Liver (tissue), 7 donors: ENCODE measurements at regions not wholly inside any gene's neighbourhood (a gene's known extent, or its start where the extent isn't known, plus 50 kb on each side); places are given as distances from the start of the nearest gene placed in this dataset.

ENCODE experiments used
- DNase-seq: peaks from one replicate; pipeline ENCODE4 v3.0.0-alpha.2; 2017; ENCODE audit warnings: low spot score
- H3K27ac ChIP-seq, 2 donors: one replicate each; pipeline ENCODE4 v1.7.0; 2013; ENCODE audit warnings: inconsistent platforms in 2 of 2, low read length in 2 of 2, control low read depth in 1 of 2, low read depth in 1 of 2, mild to moderate bottlenecking in 1 of 2
- H3K27me3 ChIP-seq, 4 donors: one replicate each; pipeline versions ENCODE4 v1.6.1 to v1.7.0; 2013; ENCODE audit warnings: low read length in 3 of 4, inconsistent platforms in 1 of 4, mild to moderate bottlenecking in 1 of 4, moderate library complexity in 1 of 4; ENCODE audit not compliant: control insufficient read depth in 4 of 4, insufficient read depth in 4 of 4
- H3K36me3 ChIP-seq, 4 donors: one replicate each; pipeline versions ENCODE4 v1.6.1 to v1.7.0; 2013; ENCODE audit warnings: low read length in 3 of 4, mild to moderate bottlenecking in 3 of 4, low read depth in 1 of 4, moderate library complexity in 1 of 4; ENCODE audit not compliant: control insufficient read depth in 4 of 4, insufficient read depth in 3 of 4
- H3K4me1 ChIP-seq, 4 donors: one replicate each; pipeline versions ENCODE4 v1.6.1 to v1.7.0; 2013; ENCODE audit warnings: low read length in 3 of 4, mild to moderate bottlenecking in 3 of 4, moderate library complexity in 1 of 4; ENCODE audit not compliant: control insufficient read depth in 4 of 4, insufficient read depth in 4 of 4
- H3K4me3 ChIP-seq, 3 donors: one replicate each; pipeline versions ENCODE4 v1.6.1 to v1.7.0; 2013; ENCODE audit warnings: low read length in 3 of 3, control low read depth in 1 of 3, low read depth in 1 of 3, mild to moderate bottlenecking in 1 of 3
- H3K9ac ChIP-seq, 2 donors: one replicate each; pipeline ENCODE4 v1.7.0; 2013; ENCODE audit warnings: low read length in 2 of 2, mild to moderate bottlenecking in 2 of 2, moderate library complexity in 2 of 2, control low read depth in 1 of 2, low read depth in 1 of 2
- H3K9me3 ChIP-seq, 4 donors: one replicate each; pipeline versions ENCODE4 v1.6.1 to v1.7.0; 2013; ENCODE audit warnings: low read length in 3 of 4; ENCODE audit not compliant: control insufficient read depth in 4 of 4
- FOXA1 ChIP-seq: IDR thresholded peaks from 2 replicates; pipeline ENCODE4 v1.6.1; 2016; ENCODE audit warnings: antibody characterized with exemption
- FOXA2 ChIP-seq: IDR thresholded peaks from 2 replicates; pipeline ENCODE4 v1.6.1; 2016; ENCODE audit warnings: antibody characterized with exemption
- GABPA ChIP-seq, 2 donors: IDR thresholded peaks in 1 of 2; conservative IDR thresholded peaks in 1 of 2; 2 replicates each; pipeline ENCODE4 v1.6.1; 2016; ENCODE audit warnings: antibody characterized with exemption in 2 of 2, mild to moderate bottlenecking in 1 of 2, moderate library complexity in 1 of 2
- HNF4G ChIP-seq: IDR thresholded peaks from 2 replicates; pipeline ENCODE4 v1.6.1; 2016; ENCODE audit warnings: antibody characterized with exemption
- JUND ChIP-seq, 2 donors: IDR thresholded peaks; 2 replicates each; pipeline ENCODE4 v1.6.1; 2016; ENCODE audit warnings: antibody characterized with exemption in 2 of 2
- NR2F2 ChIP-seq: IDR thresholded peaks from 2 replicates; pipeline ENCODE4 v1.6.1; 2016; ENCODE audit warnings: antibody characterized with exemption
- RXRA ChIP-seq, 2 donors: IDR thresholded peaks; 2 replicates each; pipeline ENCODE4 v1.6.1; 2017 to 2018; ENCODE audit warnings: antibody characterized with exemption in 2 of 2, mild to moderate bottlenecking in 1 of 2
- SP1 ChIP-seq: IDR thresholded peaks from 2 replicates; pipeline ENCODE4 v1.6.1; 2018; ENCODE audit warnings: antibody characterized with exemption, mild to moderate bottlenecking
- YY1 ChIP-seq: IDR thresholded peaks from 2 replicates; pipeline ENCODE4 v1.6.1; 2016; ENCODE audit warnings: antibody characterized with exemption, mild to moderate bottlenecking
- WGBS: extraction: QIAGEN DNeasy Blood & Tissue Kit; methylation state at CpG from one replicate; pipeline ENCODE4 v1.1.7; 2013; 5-methylcytosine and 5-hydroxymethylcytosine counted together
- TF ChIP-seq, protein P1 (sequence below): IDR thresholded peaks from 2 replicates; pipeline ENCODE4 v1.6.1; 2016; ENCODE audit warnings: antibody characterized with exemption
- TF ChIP-seq, protein P2 (sequence below): IDR thresholded peaks from 2 replicates; pipeline ENCODE4 v1.6.1; 2016; ENCODE audit warnings: antibody characterized with exemption
- TF ChIP-seq, protein P3 (sequence below): IDR thresholded peaks from 2 replicates; pipeline ENCODE4 v1.6.1; 2016; ENCODE audit warnings: antibody characterized with exemption, mild to moderate bottlenecking
- TF ChIP-seq, protein P4 (sequence below): IDR thresholded peaks from 2 replicates; pipeline ENCODE4 v1.6.1; 2016; ENCODE audit warnings: antibody characterized with exemption
- donor health status: healthy.
- donor health status: healthy.
- donor health status: healthy.
- donor health status: healthy.

DNA sequence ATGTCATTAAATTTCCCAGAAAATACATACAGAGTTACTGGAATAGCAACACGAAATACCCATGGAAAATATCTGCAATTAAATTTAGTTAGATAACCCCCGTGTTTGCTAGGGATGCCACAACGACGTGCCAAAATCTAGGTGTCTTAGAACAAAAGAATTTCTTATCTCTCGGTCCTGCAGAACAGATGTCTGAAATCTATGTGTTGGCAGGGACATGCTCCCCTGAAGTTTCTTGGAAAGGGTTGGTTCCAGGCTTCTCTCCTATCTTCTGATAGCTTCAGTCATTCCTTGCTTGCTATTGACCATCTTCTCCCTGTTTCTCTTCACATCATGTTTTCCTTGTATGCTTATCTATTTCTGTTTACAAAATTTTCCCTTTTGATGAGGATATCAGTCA, 1067.0 kb downstream of the CDH18 start (continued):
- TF ChIP-seq, protein P1, sequence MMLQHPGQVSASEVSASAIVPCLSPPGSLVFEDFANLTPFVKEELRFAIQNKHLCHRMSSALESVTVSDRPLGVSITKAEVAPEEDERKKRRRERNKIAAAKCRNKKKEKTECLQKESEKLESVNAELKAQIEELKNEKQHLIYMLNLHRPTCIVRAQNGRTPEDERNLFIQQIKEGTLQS: no peak

DNA sequence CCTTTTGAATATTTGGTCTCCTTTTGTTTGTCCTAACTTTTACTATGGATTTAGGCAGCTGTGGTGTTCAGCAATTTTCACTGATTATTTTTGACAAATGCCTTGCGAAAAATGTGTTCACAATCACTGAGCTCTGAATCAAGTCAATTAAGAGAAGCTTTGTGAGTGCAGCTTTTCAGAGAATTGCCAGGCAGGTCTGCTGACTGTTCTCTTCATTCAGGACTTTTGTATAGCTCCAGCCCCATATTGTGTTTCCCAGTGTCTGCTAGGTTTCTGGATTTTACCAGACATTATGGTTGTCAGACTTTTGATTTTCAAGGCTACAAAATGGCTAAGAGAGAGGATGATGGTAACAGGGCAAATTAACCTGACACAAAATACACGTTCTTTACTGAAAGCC, 1055.9 kb downstream of the CDH18 start:
- Histone ChIP-seq H3K4me1 (no peaks in the 10 kb centered on the region), H3K27me3 (no peaks in the 10 kb centered on the region), H3K9me3 (no peaks in the 10 kb centered on the region), H3K9ac (no peak overlapping the region), H3K36me3 (no peaks in the 10 kb centered on the region), H3K27ac (no peak overlapping the region), H3K4me3 (no peak overlapping the region)
- no peak for DNase-seq
- 69% methylated on average over 2 of the region's 2 CpGs for WGBS
- TF ChIP-seq YY1 (no peak), RXRA (IDR thresholded peaks at IDR 0.05) (no peak), JUND (IDR thresholded peaks at IDR 0.05) (no peak), SP1 (no peak), FOXA2 (no peak), FOXA1 (no peak), HNF4G (no peak)
- TF ChIP-seq, protein P2, sequence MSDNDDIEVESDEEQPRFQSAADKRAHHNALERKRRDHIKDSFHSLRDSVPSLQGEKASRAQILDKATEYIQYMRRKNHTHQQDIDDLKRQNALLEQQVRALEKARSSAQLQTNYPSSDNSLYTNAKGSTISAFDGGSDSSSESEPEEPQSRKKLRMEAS: no peak
- TF ChIP-seq, protein P3, sequence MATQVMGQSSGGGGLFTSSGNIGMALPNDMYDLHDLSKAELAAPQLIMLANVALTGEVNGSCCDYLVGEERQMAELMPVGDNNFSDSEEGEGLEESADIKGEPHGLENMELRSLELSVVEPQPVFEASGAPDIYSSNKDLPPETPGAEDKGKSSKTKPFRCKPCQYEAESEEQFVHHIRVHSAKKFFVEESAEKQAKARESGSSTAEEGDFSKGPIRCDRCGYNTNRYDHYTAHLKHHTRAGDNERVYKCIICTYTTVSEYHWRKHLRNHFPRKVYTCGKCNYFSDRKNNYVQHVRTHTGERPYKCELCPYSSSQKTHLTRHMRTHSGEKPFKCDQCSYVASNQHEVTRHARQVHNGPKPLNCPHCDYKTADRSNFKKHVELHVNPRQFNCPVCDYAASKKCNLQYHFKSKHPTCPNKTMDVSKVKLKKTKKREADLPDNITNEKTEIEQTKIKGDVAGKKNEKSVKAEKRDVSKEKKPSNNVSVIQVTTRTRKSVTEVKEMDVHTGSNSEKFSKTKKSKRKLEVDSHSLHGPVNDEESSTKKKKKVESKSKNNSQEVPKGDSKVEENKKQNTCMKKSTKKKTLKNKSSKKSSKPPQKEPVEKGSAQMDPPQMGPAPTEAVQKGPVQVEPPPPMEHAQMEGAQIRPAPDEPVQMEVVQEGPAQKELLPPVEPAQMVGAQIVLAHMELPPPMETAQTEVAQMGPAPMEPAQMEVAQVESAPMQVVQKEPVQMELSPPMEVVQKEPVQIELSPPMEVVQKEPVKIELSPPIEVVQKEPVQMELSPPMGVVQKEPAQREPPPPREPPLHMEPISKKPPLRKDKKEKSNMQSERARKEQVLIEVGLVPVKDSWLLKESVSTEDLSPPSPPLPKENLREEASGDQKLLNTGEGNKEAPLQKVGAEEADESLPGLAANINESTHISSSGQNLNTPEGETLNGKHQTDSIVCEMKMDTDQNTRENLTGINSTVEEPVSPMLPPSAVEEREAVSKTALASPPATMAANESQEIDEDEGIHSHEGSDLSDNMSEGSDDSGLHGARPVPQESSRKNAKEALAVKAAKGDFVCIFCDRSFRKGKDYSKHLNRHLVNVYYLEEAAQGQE: no peak

DNA sequence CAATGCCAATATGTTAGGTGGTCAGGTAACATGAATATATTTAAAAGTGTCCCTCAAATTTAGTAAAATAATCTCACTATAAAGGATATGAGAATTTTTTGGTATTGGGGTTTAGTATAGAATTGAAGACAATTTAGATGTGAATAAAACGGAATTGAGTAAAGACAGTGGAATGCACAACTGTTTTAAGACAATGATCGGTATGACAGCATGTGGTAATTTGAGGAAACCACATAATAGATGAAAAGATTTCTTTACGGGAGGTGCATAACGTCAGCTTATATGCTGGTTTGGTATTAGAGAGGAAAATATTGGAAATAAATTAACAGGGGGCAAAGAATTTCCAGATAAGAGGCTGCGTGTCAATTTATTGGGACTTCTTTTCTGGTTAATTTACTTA, 1043.2 kb downstream of the CDH18 start:
- 59% methylated on average over 5 of the region's 5 CpGs for WGBS
- TF ChIP-seq, protein P4, sequence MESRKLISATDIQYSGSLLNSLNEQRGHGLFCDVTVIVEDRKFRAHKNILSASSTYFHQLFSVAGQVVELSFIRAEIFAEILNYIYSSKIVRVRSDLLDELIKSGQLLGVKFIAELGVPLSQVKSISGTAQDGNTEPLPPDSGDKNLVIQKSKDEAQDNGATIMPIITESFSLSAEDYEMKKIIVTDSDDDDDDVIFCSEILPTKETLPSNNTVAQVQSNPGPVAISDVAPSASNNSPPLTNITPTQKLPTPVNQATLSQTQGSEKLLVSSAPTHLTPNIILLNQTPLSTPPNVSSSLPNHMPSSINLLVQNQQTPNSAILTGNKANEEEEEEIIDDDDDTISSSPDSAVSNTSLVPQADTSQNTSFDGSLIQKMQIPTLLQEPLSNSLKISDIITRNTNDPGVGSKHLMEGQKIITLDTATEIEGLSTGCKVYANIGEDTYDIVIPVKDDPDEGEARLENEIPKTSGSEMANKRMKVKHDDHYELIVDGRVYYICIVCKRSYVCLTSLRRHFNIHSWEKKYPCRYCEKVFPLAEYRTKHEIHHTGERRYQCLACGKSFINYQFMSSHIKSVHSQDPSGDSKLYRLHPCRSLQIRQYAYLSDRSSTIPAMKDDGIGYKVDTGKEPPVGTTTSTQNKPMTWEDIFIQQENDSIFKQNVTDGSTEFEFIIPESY: no peak
- TF ChIP-seq NR2F2: no peak
- TF ChIP-seq, protein P3: no peak
- TF ChIP-seq GABPA (IDR thresholded peaks at IDR 0.05 in 1 of 2, conservative IDR thresholded peaks at IDR 0.05 in 1 of 2): no peak
- no peak for TF ChIP-seq JUND (IDR thresholded peaks at IDR 0.05)
- TF ChIP-seq, protein P2: no peak
- TF ChIP-seq YY1: no peak

More for the DNA sequence above, 1043.2 kb downstream of the CDH18 start:
- H3K27ac ChIP-seq: no peak overlapping the region
- DNase-seq: no peak
- no peaks in the 10 kb centered on the region for H3K4me1 ChIP-seq
- no peaks in the 10 kb centered on the region for H3K27me3 ChIP-seq
- no peak overlapping the region for H3K4me3 ChIP-seq
- no peak overlapping the region for H3K9ac ChIP-seq
- peaks cover 0 to 10% (median 0%) of the 10 kb centered on the region in 4 donors for H3K9me3 ChIP-seq
- no peaks in the 10 kb centered on the region for H3K36me3 ChIP-seq
